ENCODE measurements at regions not wholly inside any gene's neighbourhood (a gene's known extent, or its start where the extent isn't known, plus 50 kb on each side); places are given as distances from the start of the nearest gene placed in this dataset.

DNA sequence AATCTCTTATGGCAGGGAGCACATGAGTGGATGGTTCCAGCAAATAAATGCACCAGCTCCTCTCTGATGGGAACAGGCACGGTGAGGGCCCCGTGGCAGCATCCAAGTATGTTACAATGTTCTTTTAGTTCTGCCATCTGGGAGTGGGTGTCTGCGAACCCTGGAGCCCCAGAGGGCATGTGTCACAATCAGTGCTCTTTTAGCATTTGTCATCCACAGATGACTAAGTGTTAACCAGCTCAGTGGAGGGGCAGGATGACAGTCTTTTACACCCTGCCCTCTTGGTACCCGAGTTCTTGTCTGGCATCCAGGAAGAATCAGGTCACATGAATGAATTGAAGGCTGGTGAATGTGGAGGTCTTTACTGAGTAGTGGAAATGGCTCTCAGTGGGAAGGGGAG, 560.4 kb upstream of the FLRT2 start:
- TF ChIP-seq POLR2A (IDR thresholded peaks at IDR 0.05): no peak
- TF ChIP-seq, protein P1, sequence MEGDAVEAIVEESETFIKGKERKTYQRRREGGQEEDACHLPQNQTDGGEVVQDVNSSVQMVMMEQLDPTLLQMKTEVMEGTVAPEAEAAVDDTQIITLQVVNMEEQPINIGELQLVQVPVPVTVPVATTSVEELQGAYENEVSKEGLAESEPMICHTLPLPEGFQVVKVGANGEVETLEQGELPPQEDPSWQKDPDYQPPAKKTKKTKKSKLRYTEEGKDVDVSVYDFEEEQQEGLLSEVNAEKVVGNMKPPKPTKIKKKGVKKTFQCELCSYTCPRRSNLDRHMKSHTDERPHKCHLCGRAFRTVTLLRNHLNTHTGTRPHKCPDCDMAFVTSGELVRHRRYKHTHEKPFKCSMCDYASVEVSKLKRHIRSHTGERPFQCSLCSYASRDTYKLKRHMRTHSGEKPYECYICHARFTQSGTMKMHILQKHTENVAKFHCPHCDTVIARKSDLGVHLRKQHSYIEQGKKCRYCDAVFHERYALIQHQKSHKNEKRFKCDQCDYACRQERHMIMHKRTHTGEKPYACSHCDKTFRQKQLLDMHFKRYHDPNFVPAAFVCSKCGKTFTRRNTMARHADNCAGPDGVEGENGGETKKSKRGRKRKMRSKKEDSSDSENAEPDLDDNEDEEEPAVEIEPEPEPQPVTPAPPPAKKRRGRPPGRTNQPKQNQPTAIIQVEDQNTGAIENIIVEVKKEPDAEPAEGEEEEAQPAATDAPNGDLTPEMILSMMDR (IDR thresholded peaks at IDR 0.05): no peak
- no peak for TF ChIP-seq EP300 (IDR thresholded peaks at IDR 0.05)

Measured in ovary (tissue), 3 donors.